HFF-Myc (cell line): ENCODE measurements at regions not wholly inside any gene's neighbourhood (a gene's known extent, or its start where the extent isn't known, plus 50 kb on each side); places are given as distances from the start of the nearest gene placed in this dataset.
"Not testable (repeated sequence)": the region's sequence is repeated elsewhere in the genome, so short reads cannot be mapped to it uniquely, and the experiment has no call there.

Experiments
- DNase-seq: peaks from one replicate; pipeline ENCODE4 v3.0.0-alpha.2; 2011; ENCODE audit warnings: low read depth; ENCODE audit errors: extremely low read depth
- H3K4me3 ChIP-seq: replicated peaks from 2 replicates; pipeline ENCODE4 v1.5.1; 2011; ENCODE audit warnings: low read depth, mild to moderate bottlenecking, control low read depth, low read length
- TF ChIP-seq, protein P1 (sequence below): IDR thresholded peaks from 2 replicates; pipeline ENCODE4 v1.5.1; 2012; ENCODE audit warnings: mild to moderate bottlenecking, low read depth, low read length, control low read depth; ENCODE audit errors: missing control alignments

DNA sequence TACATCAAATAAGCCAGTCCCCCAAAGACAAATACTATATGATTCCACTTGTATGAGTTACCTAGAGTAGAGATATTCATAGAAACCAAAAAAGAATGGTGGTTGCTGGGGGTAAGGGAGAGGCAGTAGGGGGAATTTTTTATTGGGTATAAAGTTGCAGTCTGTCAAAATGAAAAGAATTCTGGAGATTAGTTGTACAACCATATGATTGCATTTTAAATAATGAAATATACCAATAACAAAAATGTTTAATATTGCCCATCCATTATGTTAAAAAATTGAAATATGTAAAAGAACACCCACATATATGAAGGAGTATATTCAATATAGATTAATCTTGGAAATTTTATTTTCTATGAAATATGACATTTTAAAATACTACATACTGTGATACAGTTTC is 1383.5 kb downstream of the FSCB start:
- no peak overlapping the region for H3K4me3 ChIP-seq
- TF ChIP-seq, protein P1, sequence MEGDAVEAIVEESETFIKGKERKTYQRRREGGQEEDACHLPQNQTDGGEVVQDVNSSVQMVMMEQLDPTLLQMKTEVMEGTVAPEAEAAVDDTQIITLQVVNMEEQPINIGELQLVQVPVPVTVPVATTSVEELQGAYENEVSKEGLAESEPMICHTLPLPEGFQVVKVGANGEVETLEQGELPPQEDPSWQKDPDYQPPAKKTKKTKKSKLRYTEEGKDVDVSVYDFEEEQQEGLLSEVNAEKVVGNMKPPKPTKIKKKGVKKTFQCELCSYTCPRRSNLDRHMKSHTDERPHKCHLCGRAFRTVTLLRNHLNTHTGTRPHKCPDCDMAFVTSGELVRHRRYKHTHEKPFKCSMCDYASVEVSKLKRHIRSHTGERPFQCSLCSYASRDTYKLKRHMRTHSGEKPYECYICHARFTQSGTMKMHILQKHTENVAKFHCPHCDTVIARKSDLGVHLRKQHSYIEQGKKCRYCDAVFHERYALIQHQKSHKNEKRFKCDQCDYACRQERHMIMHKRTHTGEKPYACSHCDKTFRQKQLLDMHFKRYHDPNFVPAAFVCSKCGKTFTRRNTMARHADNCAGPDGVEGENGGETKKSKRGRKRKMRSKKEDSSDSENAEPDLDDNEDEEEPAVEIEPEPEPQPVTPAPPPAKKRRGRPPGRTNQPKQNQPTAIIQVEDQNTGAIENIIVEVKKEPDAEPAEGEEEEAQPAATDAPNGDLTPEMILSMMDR = no peak
- DNase-seq = no peak

DNA sequence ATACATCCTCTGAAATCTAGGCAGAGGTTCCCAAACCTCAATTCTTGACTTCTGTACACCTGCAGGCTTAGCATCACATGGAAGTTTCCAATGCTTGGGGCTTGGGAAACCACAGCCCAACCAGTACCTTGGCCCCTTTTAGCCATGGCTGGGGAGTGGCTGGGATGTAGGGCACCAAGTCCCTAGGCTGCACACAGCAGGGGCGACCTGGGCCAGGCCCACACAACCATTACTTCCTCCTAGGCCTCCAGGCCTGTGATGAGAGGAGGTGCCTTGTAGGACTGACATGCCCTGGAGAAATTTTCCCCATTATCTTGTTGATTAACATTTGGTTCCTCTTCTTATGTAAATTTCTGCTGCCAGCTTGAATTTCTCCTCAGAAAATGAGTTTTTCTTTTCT is 1387.4 kb downstream of the FSCB start:
- H3K4me3 ChIP-seq = no peak overlapping the region
- DNase-seq = no peak
- TF ChIP-seq, protein P1 = no peak

DNA sequence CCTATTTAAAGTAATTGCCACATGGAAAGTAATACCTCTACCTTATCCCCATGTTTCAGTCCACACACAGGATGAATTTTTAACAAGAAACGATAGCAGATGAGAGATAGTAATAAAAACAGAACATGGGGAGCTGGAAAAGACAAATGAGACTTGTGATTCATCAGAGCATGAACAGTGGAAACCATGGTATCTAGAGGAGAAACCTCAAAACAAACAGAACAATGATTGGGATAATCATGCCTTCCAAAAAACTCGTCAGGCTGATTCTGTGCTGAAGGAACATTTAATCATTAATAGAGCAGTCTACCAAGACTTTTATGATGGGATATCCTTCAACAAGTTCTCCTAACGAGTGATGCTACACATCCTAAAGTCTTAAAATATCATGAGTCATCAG is 1390.7 kb downstream of the FSCB start:
- H3K4me3 ChIP-seq = no peak overlapping the region
- TF ChIP-seq, protein P1 = no peak
- no peak for DNase-seq

DNA sequence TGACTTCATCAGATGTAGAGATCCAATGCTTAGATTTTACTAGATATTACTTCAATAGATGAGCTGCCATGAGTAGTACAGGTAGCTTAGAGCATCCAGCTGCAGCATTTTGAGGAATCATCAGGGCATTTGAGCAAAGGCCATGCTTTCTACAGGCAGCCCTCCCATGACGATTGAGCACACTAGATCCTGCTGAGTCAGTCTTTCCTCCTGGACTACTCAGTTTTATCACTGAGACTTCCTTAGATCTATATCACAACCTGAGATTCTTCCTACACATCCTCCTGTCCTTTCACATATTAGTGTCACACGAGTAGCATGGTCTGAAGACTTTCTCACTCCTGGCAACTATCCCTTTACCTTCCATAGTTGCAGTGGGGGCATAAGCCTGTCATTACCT is 1401.8 kb downstream of the FSCB start:
- DNase-seq = no peak
- H3K4me3 ChIP-seq = no peak overlapping the region
- TF ChIP-seq, protein P1 = no peak

DNA sequence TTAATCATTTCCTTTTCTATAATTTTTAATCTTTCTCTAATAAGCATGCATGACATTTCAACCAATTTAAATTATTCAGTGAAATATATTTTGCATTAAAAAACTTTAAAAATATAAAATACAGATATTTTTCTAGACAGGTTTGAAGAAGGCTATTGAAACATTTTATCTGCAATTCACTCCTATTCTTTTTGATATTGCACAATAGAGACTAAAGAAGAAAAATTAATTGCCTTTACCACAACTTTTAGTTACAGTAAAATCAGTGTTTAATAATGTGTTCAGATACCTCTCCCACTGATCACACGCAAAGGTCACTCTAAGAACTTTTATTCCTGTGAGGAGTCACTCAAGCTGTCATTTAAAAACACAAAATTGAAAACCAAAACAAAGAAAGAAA is 1416.7 kb downstream of the FSCB start:
- DNase-seq = no peak
- TF ChIP-seq, protein P1 = no peak
- no peak overlapping the region for H3K4me3 ChIP-seq

DNA sequence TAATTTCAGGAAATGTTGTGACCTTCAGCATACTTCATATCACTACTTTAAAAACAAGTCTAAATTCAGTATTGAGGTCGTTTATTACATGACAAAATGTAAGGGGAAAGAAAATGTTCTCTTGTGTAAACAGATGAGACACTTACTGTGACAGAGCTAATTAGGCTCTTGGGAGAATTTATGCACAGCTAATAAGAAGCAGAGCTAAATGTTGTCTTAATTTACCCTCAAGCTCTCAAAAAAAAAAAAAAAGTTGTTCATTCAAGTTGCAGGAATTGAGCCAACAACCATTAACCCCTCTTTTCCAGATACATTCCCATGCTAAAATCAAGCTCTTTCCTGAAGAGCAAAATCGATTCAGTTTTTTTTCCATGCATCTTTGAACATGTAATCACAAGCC is 1419.4 kb downstream of the FSCB start:
- DNase-seq = no peak
- TF ChIP-seq, protein P1 = no peak
- H3K4me3 ChIP-seq = no peak overlapping the region

DNA sequence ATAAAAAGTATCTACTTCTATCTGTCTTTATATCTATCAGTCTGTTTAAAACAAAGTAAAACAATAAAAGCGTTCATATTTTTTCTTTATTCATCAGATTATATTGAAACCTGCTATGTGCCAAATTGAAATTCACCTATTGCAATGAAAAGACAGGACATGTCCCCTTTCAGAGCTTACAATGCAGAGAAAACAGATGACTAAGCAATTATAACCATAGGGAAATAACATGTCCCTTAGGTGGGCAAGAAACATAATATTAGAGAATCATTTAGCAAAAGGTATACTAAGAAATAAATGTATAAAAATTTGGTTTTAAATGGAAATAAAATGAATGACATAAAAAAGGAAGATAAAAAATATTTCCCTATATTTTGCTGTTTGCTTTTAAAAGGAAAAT is 1421.3 kb downstream of the FSCB start:
- TF ChIP-seq, protein P1 = no peak
- DNase-seq = no peak
- no peak overlapping the region for H3K4me3 ChIP-seq

DNA sequence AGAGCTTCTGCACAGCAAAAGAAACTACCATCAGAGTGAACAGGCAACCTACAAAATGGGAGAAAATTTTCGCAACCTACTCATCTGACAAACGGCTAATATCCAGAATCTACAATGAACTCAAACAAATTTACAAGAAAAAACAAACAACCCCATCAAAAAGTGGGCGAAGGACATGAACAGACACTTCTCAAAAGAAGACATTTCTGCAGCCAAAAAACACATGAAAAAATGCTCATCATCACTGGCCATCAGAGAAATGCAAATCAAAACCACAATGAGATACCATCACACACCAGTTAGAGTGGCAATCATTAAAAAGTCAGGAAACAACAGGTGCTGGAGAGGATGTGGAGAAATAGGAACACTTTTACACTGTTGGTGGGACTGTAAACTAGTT is 1439.7 kb downstream of the FSCB start:
- not testable (repeated sequence) for H3K4me3 ChIP-seq, DNase-seq
